ENCODE measurements at regions not wholly inside any gene's neighbourhood (a gene's known extent, or its start where the extent isn't known, plus 50 kb on each side); places are given as distances from the start of the nearest gene placed in this dataset.
A peak's percentile ranks its signal among the peaks of the same experiment; 100 is the strongest.
"Not testable (repeated sequence)": the region's sequence is repeated elsewhere in the genome, so short reads cannot be mapped to it uniquely, and the experiment has no call there.

GRCh38 chr22:22785316-22786065 is 102.1 kb upstream of the IGLL5 start:
- DNase-seq: no peak

GRCh38 chr22:22786301-22787115 is 101.1 kb upstream of the IGLL5 start:
- DNase-seq: no peak

- DNase-seq: no peak
Observed at GRCh38 chr22:22787151-22787550, 100.5 kb upstream of the IGLL5 start.

DNA sequence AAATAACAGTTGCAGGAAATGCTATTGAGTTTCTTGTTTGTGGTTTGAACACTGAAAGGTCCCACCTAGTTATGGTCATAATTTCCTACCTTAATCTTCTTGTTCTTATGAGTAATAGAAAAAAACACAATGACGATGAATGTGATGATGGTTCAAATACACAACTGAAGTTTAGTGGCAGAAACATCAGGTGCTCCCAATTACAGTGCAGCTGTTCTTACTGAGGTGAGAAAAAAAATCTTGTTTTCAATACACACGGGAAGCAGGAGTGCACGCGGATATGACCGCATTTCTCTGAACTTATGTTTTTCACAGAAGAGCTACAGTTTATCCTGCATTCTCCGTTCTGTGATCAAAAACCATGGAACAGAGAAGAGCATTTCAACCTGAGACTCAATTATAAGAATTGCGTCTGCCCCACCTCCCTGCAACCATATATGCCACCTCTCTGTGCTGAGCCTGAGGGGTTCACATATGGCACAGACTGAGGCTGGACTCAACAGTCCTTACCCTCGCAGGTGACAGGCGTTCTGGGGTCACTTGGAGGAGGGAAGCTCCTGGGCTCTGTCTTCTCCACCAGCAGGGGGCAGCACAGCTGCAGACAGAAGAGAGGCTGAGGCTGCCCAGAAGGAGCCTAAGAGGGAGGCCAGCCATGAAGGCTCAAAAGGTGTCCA is 99.7 kb upstream of the IGLL5 start:
- DNase-seq: peak; percentile 70

DNA sequence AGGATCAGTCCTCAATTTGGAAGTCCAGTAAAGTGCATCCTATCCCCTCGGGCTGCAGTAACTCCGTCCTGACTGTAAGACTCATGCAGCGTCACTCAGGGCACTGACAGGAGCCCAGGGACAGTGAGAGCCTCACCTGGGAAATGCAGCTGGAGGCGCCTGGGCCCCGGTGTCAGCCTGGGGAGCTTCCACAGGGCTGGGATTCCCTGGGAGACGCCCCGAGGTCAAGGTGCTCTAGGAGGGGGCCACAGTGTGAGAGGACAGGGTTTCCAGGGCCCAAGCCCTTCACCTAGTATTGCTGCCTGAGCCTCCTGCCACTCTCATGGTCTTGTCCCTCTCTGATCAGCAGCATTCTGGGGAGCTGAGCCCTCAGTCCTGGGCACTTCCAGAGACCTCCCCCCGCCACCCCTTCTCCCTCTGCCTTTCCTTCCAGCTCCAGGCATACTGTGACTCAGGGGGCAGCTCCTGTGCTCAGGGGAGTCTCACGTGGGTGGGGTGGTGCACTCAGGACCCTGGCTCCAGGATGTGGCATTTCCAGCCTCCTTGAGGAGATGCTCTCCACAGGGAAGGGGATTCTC is 99.1 kb upstream of the IGLL5 start:
- DNase-seq: no peak

GRCh38 chr22:22789233-22789921 is 98.2 kb upstream of the IGLL5 start:
- DNase-seq: no peak

- DNase-seq: no peak
Observed at GRCh38 chr22:22789922-22790845, 97.4 kb upstream of the IGLL5 start.

GRCh38 chr22:22791438-22792181 is 96.0 kb upstream of the IGLL5 start:
- DNase-seq: no peak

DNA sequence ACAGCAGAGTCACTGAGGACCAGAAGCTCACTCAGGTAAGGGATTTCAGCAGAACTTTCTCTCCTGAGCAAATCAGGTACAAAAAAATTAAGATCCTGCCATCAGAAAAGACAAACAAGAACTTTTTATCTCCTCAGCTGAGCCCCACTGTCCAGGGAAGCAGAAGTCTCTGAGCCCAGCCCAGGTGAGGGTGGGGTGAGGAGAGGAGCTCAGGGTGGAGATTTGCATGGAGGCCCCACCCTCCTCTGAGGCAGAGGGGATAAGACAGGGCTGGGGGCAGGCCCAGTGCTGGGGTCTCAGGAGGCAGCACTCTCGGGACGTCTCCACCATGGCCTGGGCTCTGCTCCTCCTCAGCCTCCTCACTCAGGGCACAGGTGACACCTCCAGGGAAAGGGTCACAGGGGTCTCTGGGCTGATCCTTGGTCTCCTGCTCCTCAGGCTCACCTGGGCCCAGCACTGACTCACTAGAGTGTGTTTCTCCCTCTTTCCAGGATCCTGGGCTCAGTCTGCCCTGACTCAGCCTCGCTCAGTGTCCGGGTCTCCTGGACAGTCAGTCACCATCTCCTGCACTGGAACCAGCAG is 95.3 kb upstream of the IGLL5 start:
- DNase-seq: not testable (repeated sequence)

- DNase-seq: not testable (repeated sequence)
Observed at GRCh38 chr22:22795639-22796038, 92.0 kb upstream of the IGLL5 start.

- DNase-seq: no peak
Observed at GRCh38 chr22:22796724-22797123, 90.9 kb upstream of the IGLL5 start.

GRCh38 chr22:22798232-22798616 is 89.4 kb upstream of the IGLL5 start:
- no peak for DNase-seq

- DNase-seq: no peak
Observed at GRCh38 chr22:22798716-22799115, 88.9 kb upstream of the IGLL5 start.

DNA sequence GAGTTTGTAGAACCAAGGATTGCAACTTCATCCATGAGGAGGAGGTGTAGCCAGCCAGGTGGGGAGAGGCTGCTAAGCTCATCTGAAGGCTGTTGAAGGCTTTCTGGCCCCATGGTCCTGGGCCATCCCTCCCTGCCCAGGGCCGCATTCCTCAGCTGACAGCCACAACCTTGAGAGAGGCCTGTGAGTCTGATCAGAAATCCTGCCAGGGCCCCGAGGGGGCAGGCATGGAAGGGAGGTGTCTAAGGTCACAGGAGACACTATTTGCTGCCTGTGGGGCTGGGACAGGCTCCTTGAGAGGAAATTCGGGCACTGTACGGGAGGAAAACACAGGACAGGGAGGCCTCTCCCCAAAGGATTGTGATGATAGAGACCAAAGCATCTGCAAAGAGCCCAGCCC is 88.1 kb upstream of the IGLL5 start:
- DNase-seq: no peak

GRCh38 chr22:22800716-22801115 is 86.9 kb upstream of the IGLL5 start:
- DNase-seq: no peak

DNA sequence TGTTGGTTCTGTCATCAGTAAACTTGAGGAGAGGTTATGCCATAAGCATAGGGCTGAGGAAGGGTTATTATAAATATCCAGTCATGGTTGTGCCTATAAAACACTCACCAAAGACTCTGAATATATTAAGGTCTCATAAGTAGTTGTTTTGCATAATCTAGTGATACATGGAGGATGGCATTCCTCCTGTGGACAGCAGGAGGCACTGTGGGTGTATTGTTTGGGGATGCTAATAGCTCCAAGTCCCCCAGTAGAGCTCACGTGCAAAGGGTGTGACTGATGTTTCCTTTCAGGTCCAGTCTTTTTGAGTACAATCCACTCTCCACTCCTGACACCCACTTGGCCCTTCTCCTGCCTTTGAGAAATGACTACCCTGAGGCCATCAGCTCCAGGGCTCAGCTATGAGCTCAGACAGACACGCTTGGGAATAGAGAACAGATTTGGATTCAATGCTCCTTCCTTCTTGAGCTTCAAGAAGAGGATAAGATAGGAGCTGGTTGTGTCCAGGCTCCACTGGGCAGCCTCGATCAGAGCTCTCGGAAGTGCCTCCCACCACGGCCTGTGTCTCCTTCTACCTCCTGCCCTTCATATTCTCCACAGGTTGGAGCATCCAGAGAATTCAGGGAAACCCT is 85.2 kb upstream of the IGLL5 start:
- no peak for DNase-seq

GRCh38 chr22:22803285-22803853 is 84.2 kb upstream of the IGLL5 start:
- DNase-seq: no peak

GRCh38 chr22:22810018-22810427 is 77.6 kb upstream of the IGLL5 start:
- DNase-seq: peak; percentile 80

- no peak for DNase-seq
Observed at GRCh38 chr22:22810471-22810870, 77.1 kb upstream of the IGLL5 start.
